PC-9 (cell line): ENCODE measurements at regions not wholly inside any gene's neighbourhood (a gene's known extent, or its start where the extent isn't known, plus 50 kb on each side); places are given as distances from the start of the nearest gene placed in this dataset.

Experiments
- EZH2 ChIP-seq: fragments of 200-600 bp; sonication (generic); IDR thresholded peaks from 2 replicates; pipeline ENCODE4 v1.8.0; 2017; ENCODE audit warnings: antibody characterized with exemption, low read depth
- TF ChIP-seq, protein P1 (sequence below): fragments of 200-600 bp; sonication (generic); conservative IDR thresholded peaks from 2 replicates; pipeline ENCODE4 v1.6.1; 2017; ENCODE audit warnings: mixed run types, antibody characterized with exemption, mild to moderate bottlenecking, moderate library complexity

DNA sequence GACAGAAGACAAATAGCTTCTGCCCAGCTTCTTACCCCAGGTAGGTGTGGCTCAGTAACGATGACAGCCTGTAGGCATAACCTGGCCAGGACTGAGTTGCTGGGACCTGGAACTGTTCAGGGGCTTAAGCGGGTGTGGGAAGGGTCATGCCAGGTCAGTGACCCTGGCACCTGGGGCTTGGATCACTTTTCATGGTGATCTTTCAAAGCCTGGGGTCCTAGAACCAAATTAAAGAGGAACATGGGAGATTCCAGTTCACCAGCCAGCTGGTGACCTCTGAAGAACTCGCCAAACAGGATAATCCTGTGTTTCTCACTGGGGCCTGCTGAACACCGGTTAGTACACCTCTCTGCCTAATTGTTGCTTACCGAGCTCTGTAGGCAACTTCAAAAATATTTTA is 102.6 kb upstream of the LMNTD1 start:
- TF ChIP-seq, protein P1, sequence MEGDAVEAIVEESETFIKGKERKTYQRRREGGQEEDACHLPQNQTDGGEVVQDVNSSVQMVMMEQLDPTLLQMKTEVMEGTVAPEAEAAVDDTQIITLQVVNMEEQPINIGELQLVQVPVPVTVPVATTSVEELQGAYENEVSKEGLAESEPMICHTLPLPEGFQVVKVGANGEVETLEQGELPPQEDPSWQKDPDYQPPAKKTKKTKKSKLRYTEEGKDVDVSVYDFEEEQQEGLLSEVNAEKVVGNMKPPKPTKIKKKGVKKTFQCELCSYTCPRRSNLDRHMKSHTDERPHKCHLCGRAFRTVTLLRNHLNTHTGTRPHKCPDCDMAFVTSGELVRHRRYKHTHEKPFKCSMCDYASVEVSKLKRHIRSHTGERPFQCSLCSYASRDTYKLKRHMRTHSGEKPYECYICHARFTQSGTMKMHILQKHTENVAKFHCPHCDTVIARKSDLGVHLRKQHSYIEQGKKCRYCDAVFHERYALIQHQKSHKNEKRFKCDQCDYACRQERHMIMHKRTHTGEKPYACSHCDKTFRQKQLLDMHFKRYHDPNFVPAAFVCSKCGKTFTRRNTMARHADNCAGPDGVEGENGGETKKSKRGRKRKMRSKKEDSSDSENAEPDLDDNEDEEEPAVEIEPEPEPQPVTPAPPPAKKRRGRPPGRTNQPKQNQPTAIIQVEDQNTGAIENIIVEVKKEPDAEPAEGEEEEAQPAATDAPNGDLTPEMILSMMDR, result no peak
- no peak for TF ChIP-seq EZH2
